HG03342 (cell line): ENCODE measurements at regions not wholly inside any gene's neighbourhood (a gene's known extent, or its start where the extent isn't known, plus 50 kb on each side); places are given as distances from the start of the nearest gene placed in this dataset.
"Not testable (repeated sequence)": the region's sequence is repeated elsewhere in the genome, so short reads cannot be mapped to it uniquely, and the experiment has no call there.

Experiments
- ATAC-seq: cut with Tn5 transposase; IDR thresholded peaks from one replicate; pipeline ENCODE4 v1.9.1; 2021; ENCODE audit warnings: mild to moderate bottlenecking, moderate library complexity; ENCODE audit not compliant: unreplicated experiment

- ATAC-seq, result no peak
Measured at GRCh38 chr10:125605167-125605566, 77.8 kb downstream of the TEX36 start.

- no peak for ATAC-seq
Measured at GRCh38 chr10:125602825-125603224, 80.1 kb downstream of the TEX36 start.

GRCh38 chr10:125599194-125599593 lies 83.8 kb downstream of the TEX36 start:
- ATAC-seq, result peak; percentile 42

- ATAC-seq, result no peak
Measured at GRCh38 chr10:125595911-125596310, 87.1 kb downstream of the TEX36 start.

- ATAC-seq, result no peak
Measured at GRCh38 chr10:125593644-125594043, 89.3 kb downstream of the TEX36 start.

- ATAC-seq, result no peak
Measured at GRCh38 chr10:125592897-125593296, 90.1 kb downstream of the TEX36 start.

GRCh38 chr10:125591886-125592285 lies 91.1 kb downstream of the TEX36 start:
- no peak for ATAC-seq

- not testable (repeated sequence) for ATAC-seq
Measured at GRCh38 chr10:125588738-125589137, 94.2 kb downstream of the TEX36 start.

- ATAC-seq, result no peak
Measured at GRCh38 chr10:125584954-125585353, 98.0 kb downstream of the TEX36 start.

GRCh38 chr10:125578658-125579315 lies 104.2 kb downstream of the TEX36 start:
- no peak for ATAC-seq

- ATAC-seq, result no peak
Measured at GRCh38 chr10:125575843-125576242, 107.1 kb downstream of the TEX36 start.

GRCh38 chr10:125568156-125568555 lies 114.8 kb downstream of the TEX36 start:
- no peak for ATAC-seq

- no peak for ATAC-seq
Measured at GRCh38 chr10:125567529-125567928, 115.4 kb downstream of the TEX36 start.

- ATAC-seq, result no peak
Measured at GRCh38 chr10:125565046-125565445, 117.9 kb downstream of the TEX36 start.

- ATAC-seq, result no peak
Measured at GRCh38 chr10:125564570-125564969, 118.4 kb downstream of the TEX36 start.

- ATAC-seq, result no peak
Measured at GRCh38 chr10:125562737-125563136, 120.2 kb downstream of the TEX36 start.

GRCh38 chr10:125560947-125561346 lies 122.0 kb downstream of the TEX36 start:
- no peak for ATAC-seq

GRCh38 chr10:125559210-125559609 lies 123.8 kb downstream of the TEX36 start:
- ATAC-seq, result peak; percentile 96

- no peak for ATAC-seq
Measured at GRCh38 chr10:125557801-125558505, 125.0 kb downstream of the TEX36 start.

- no peak for ATAC-seq
Measured at GRCh38 chr10:125557311-125557710, 125.7 kb downstream of the TEX36 start.

- no peak for ATAC-seq
Measured at GRCh38 chr10:125556882-125557281, 126.1 kb downstream of the TEX36 start.

- no peak for ATAC-seq
Measured at GRCh38 chr10:125555743-125556142, 127.2 kb downstream of the TEX36 start.

GRCh38 chr10:125555267-125555666 lies 127.7 kb downstream of the TEX36 start:
- no peak for ATAC-seq
